ENCODE measurements at regions not wholly inside any gene's neighbourhood (a gene's known extent, or its start where the extent isn't known, plus 50 kb on each side); places are given as distances from the start of the nearest gene placed in this dataset.

DNA sequence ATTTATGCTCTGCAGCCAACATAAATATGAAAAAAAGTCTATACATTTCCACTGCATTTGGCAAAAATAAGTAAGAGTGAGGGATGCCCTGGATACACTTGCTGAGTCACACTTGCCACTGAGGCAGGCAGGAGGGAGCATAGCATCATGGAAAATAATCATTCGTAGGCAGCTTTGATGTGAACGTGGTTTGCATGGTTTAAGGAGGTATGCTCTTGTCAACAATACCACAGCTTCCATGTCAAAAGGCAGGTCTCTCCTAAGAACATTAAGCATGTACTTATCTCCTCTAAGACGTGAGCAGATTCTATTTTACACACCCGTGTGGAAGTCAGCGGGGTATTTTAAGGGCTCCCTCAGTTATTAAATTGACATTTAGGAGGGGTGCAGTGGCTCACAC is 89.2 kb upstream of the WDR11 start (continued):
- TF ChIP-seq TEAD4 (IDR thresholded peaks at IDR 0.05; ENCODE audit: low read depth, low read length) = no peak
- TF ChIP-seq HDAC6 (IDR thresholded peaks at IDR 0.05; ENCODE audit: low read depth, low read length) = no peak
- no peak for TF ChIP-seq E2F6 (IDR thresholded peaks at IDR 0.05)

All from H1 (cell line).